HUES64 (cell line): ENCODE measurements at regions not wholly inside any gene's neighbourhood (a gene's known extent, or its start where the extent isn't known, plus 50 kb on each side); places are given as distances from the start of the nearest gene placed in this dataset.

Experiments used
- H3K27ac ChIP-seq: 2 replicates; pipeline ENCODE4 v1.7.0; 2013; ENCODE audit warnings: low read depth, low read length, inconsistent platforms
- H3K27me3 ChIP-seq: 2 replicates; pipeline ENCODE4 v1.6.1; 2013; ENCODE audit warnings: mild to moderate bottlenecking, low read length; ENCODE audit not compliant: insufficient read depth
- H3K36me3 ChIP-seq: 2 replicates; pipeline ENCODE4 v1.6.1; 2013; ENCODE audit warnings: mild to moderate bottlenecking, low read length; ENCODE audit not compliant: insufficient read depth
- H3K4me1 ChIP-seq: 2 replicates; pipeline ENCODE4 v1.6.1; 2013; ENCODE audit warnings: mild to moderate bottlenecking, low read length, moderate library complexity; ENCODE audit not compliant: insufficient read depth
- H3K4me3 ChIP-seq: 2 replicates; pipeline ENCODE4 v1.5.1; 2013; ENCODE audit warnings: mild to moderate bottlenecking, low read length, moderate library complexity
- H3K9ac ChIP-seq: 2 replicates; pipeline ENCODE4 v1.6.1; 2013; ENCODE audit warnings: mild to moderate bottlenecking, low read depth, low read length
- H3K9me3 ChIP-seq: 2 replicates; pipeline ENCODE4 v1.6.1; 2013; ENCODE audit warnings: low read depth, low read length; ENCODE audit not compliant: insufficient read depth
- WGBS: fragments of 150-250, 120-280 bp; methylation state at CpG from one replicate; pipeline ENCODE4 v1.1.7; 2013; ENCODE audit warnings: missing lambda C conversion rate; 5-methylcytosine and 5-hydroxymethylcytosine counted together

GRCh38 chr22:49155039-49155769 lies 672.5 kb downstream of the BRD1 start:
- H3K9ac ChIP-seq, result no peak overlapping the region
- H3K27me3 ChIP-seq, result no peaks in the 10 kb centered on the region
- no peak overlapping the region for H3K27ac ChIP-seq
- no peak overlapping the region for H3K4me3 ChIP-seq
- peaks cover 5% of the 10 kb centered on the region; the same call in 1 of the 2 replicates for H3K4me1 ChIP-seq
- WGBS, result 92% methylated on average over 27 of the region's 27 CpGs
- H3K9me3 ChIP-seq, result no peaks in the 10 kb centered on the region
- no peaks in the 10 kb centered on the region for H3K36me3 ChIP-seq

GRCh38 chr22:49154433-49154832 lies 673.2 kb downstream of the BRD1 start:
- Histone ChIP-seq H3K36me3 (no peaks in the 10 kb centered on the region), H3K4me3 (no peak overlapping the region), H3K9me3 (no peaks in the 10 kb centered on the region), H3K27me3 (no peaks in the 10 kb centered on the region), H3K27ac (no peak overlapping the region), H3K9ac (no peak overlapping the region), H3K4me1 (peaks cover 5% of the 10 kb centered on the region; the same call in 1 of the 2 replicates)
- WGBS, result 91% methylated on average over 18 of the region's 18 CpGs

GRCh38 chr22:49153921-49154320 lies 673.8 kb downstream of the BRD1 start:
- Histone ChIP-seq H3K36me3 (no peaks in the 10 kb centered on the region), H3K27me3 (no peaks in the 10 kb centered on the region), H3K27ac (no peak overlapping the region), H3K4me1 (peaks cover 5% of the 10 kb centered on the region; the same call in 1 of the 2 replicates), H3K9ac (no peak overlapping the region), H3K9me3 (no peaks in the 10 kb centered on the region), H3K4me3 (no peak overlapping the region)
- 92% methylated on average over 10 of the region's 11 CpGs for WGBS

GRCh38 chr22:49152939-49153770 lies 674.5 kb downstream of the BRD1 start:
- Histone ChIP-seq H3K4me3 (no peak overlapping the region), H3K36me3 (no peaks in the 10 kb centered on the region), H3K27me3 (no peaks in the 10 kb centered on the region), H3K9ac (no peak overlapping the region), H3K9me3 (no peaks in the 10 kb centered on the region), H3K4me1 (peaks cover 5% of the 10 kb centered on the region; the same call in 1 of the 2 replicates), H3K27ac (no peak overlapping the region)
- WGBS, result 91% methylated on average over 20 of the region's 20 CpGs

- H3K9me3 ChIP-seq, result no peaks in the 10 kb centered on the region
- WGBS, result 20% methylated on average over 12 of the region's 13 CpGs
- no peak overlapping the region for H3K9ac ChIP-seq
- no peaks in the 10 kb centered on the region for H3K27me3 ChIP-seq
- H3K4me3 ChIP-seq, result no peak overlapping the region
- H3K4me1 ChIP-seq, result peaks cover 5% of the 10 kb centered on the region; the same call in 1 of the 2 replicates
- no peaks in the 10 kb centered on the region for H3K36me3 ChIP-seq
- no peak overlapping the region for H3K27ac ChIP-seq
These were observed 675.3 kb downstream of the BRD1 start for GRCh38 chr22:49152127-49152938.

GRCh38 chr22:49151256-49152126 lies 676.2 kb downstream of the BRD1 start:
- H3K9ac ChIP-seq, result no peak overlapping the region
- no peaks in the 10 kb centered on the region for H3K9me3 ChIP-seq
- no peak overlapping the region for H3K4me3 ChIP-seq
- WGBS, result 80% methylated on average over 24 of the region's 24 CpGs
- no peaks in the 10 kb centered on the region for H3K36me3 ChIP-seq
- H3K4me1 ChIP-seq, result peaks cover 5% of the 10 kb centered on the region; the same call in 1 of the 2 replicates
- H3K27me3 ChIP-seq, result no peaks in the 10 kb centered on the region
- no peak overlapping the region for H3K27ac ChIP-seq

- Histone ChIP-seq H3K4me1 (peaks cover 5% of the 10 kb centered on the region; the same call in 1 of the 2 replicates), H3K9ac (no peak overlapping the region), H3K27me3 (no peaks in the 10 kb centered on the region), H3K27ac (no peak overlapping the region), H3K4me3 (no peak overlapping the region), H3K36me3 (no peaks in the 10 kb centered on the region), H3K9me3 (no peaks in the 10 kb centered on the region)
- 91% methylated on average over 18 of the region's 18 CpGs for WGBS
These were observed 676.9 kb downstream of the BRD1 start for GRCh38 chr22:49150801-49151221.

- no peaks in the 10 kb centered on the region for H3K9me3 ChIP-seq
- no peaks in the 10 kb centered on the region for H3K36me3 ChIP-seq
- H3K27ac ChIP-seq, result no peak overlapping the region
- H3K27me3 ChIP-seq, result no peaks in the 10 kb centered on the region
- peaks cover 5% of the 10 kb centered on the region; the same call in 1 of the 2 replicates for H3K4me1 ChIP-seq
- no peak overlapping the region for H3K4me3 ChIP-seq
- WGBS, result 76% methylated on average over 17 of the region's 18 CpGs
- no peak overlapping the region for H3K9ac ChIP-seq
These were observed 677.7 kb downstream of the BRD1 start for GRCh38 chr22:49149721-49150608.

GRCh38 chr22:49148895-49149418 lies 678.7 kb downstream of the BRD1 start:
- no peak overlapping the region for H3K4me3 ChIP-seq
- 78% methylated on average over 10 of the region's 10 CpGs for WGBS
- H3K9me3 ChIP-seq, result no peaks in the 10 kb centered on the region
- no peak overlapping the region for H3K9ac ChIP-seq
- H3K27me3 ChIP-seq, result no peaks in the 10 kb centered on the region
- H3K36me3 ChIP-seq, result no peaks in the 10 kb centered on the region
- peaks cover 5% of the 10 kb centered on the region; the same call in 1 of the 2 replicates for H3K4me1 ChIP-seq
- no peak overlapping the region for H3K27ac ChIP-seq
